H1 (cell line): ENCODE measurements at regions not wholly inside any gene's neighbourhood (a gene's known extent, or its start where the extent isn't known, plus 50 kb on each side); places are given as distances from the start of the nearest gene placed in this dataset.

ENCODE experiments used
- HDAC2 ChIP-seq, 2 experiments: fragments of 300-600 bp in 1 of 2; sonication (generic) in 1 of 2; IDR thresholded peaks; 2 replicates each; pipeline ENCODE4 v1.6.1; 2011 to 2012; ENCODE audit warnings: low read depth in 2 of 2, low read length in 2 of 2, mild to moderate bottlenecking in 2 of 2, moderate library complexity in 2 of 2, borderline replicate concordance in 1 of 2, inconsistent platforms in 1 of 2
- KDM4A ChIP-seq: IDR thresholded peaks from one replicate; pipeline ENCODE4 v1.7.1; 2012; ENCODE audit warnings: low read depth, mild to moderate bottlenecking, moderate library complexity, low read length, inconsistent platforms; ENCODE audit not compliant: severe bottlenecking
- RNF2 ChIP-seq: fragments of 200-900, 300-1000 bp; sonication (generic); IDR thresholded peaks from 2 replicates; pipeline ENCODE4 v1.7.1; 2016; ENCODE audit warnings: borderline replicate concordance, low read depth, mild to moderate bottlenecking, antibody characterized with exemption, low read length; ENCODE audit not compliant: poor library complexity, severe bottlenecking; ENCODE audit errors: missing control alignments
- SUZ12 ChIP-seq: fragments of 200-600 bp; sonication (generic); IDR thresholded peaks from 2 replicates; pipeline ENCODE4 v1.6.1; 2012; ENCODE audit warnings: mild to moderate bottlenecking, inconsistent platforms, low read length, moderate library complexity, mixed read lengths
- YY1 ChIP-seq: IDR thresholded peaks from 2 replicates; pipeline ENCODE4 v1.6.1; 2011; ENCODE audit warnings: low read depth, mild to moderate bottlenecking, low read length
- TF ChIP-seq, protein P1 (sequence below): IDR thresholded peaks from 2 replicates; pipeline ENCODE4 v1.6.1; 2011; ENCODE audit warnings: low read length, improper control_type of control experiment

DNA sequence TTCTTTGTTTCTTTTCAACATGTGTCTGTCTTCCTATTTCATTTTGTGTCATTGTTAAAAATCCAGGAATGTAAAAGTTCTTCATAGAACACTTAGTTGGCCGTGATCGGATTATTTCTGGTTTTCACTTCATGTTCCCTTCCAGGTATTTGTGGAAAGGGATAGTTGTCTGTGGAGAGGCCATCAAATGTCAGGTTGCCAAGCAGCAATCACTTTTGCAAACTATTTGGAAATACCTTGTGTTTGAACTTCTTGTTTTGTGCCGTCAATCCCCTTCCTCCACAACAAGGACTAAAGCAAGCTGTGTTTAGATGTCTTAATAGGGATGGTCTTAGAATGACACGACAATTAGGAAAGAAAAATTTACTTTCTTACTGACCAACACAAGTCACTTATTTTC lies 116.9 kb upstream of the MPDZ start (continued):
- TF ChIP-seq SUZ12 = no peak
- TF ChIP-seq RNF2 = no peak
- TF ChIP-seq, protein P1, sequence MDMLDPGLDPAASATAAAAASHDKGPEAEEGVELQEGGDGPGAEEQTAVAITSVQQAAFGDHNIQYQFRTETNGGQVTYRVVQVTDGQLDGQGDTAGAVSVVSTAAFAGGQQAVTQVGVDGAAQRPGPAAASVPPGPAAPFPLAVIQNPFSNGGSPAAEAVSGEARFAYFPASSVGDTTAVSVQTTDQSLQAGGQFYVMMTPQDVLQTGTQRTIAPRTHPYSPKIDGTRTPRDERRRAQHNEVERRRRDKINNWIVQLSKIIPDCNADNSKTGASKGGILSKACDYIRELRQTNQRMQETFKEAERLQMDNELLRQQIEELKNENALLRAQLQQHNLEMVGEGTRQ = no peak
- no peak for TF ChIP-seq YY1
- no peak for TF ChIP-seq HDAC2 (IDR thresholded peaks at IDR 0.05; ENCODE audit: borderline replicate concordance in 1 of 2, low read depth in 2 of 2, low read length in 2 of 2)
- TF ChIP-seq KDM4A = no peak
